ENCODE measurements at regions not wholly inside any gene's neighbourhood (a gene's known extent, or its start where the extent isn't known, plus 50 kb on each side); places are given as distances from the start of the nearest gene placed in this dataset.

GRCh38 chr5:101664071-101664791 lies 631.9 kb downstream of the SLCO4C1 start:
- no peak overlapping the region for H3K23ac ChIP-seq (ENCODE audit: insufficient read length, low read depth, low read length)
- no peak overlapping the region for H3K27ac Mint-ChIP-seq
- no peak overlapping the region for H4K5ac ChIP-seq (ENCODE audit: insufficient read length, low read depth, low read length)
- H3K4ac ChIP-seq (ENCODE audit: low read depth, low read length) = no peak overlapping the region
- H3K4me3 Mint-ChIP-seq = no peak overlapping the region
- no peaks in the 10 kb centered on the region for H3K27me3 Mint-ChIP-seq (ENCODE audit: low read depth)
- H3K79me1 ChIP-seq (ENCODE audit: insufficient read depth, low read depth, low read length, poor library complexity, severe bottlenecking) = no peaks in the 10 kb centered on the region
- H2BK12ac ChIP-seq (ENCODE audit: insufficient read length, low read depth, low read length) = no peak overlapping the region
- H3K27me3 ChIP-seq (ENCODE audit: insufficient read depth, low read length) = no peaks in the 10 kb centered on the region
- no peaks in the 10 kb centered on the region for H3K9me3 ChIP-seq (ENCODE audit: control insufficient read depth, low read depth, low read length)
- no peaks in the 10 kb centered on the region for H3K9me3 Mint-ChIP-seq
- TF ChIP-seq, protein P1, sequence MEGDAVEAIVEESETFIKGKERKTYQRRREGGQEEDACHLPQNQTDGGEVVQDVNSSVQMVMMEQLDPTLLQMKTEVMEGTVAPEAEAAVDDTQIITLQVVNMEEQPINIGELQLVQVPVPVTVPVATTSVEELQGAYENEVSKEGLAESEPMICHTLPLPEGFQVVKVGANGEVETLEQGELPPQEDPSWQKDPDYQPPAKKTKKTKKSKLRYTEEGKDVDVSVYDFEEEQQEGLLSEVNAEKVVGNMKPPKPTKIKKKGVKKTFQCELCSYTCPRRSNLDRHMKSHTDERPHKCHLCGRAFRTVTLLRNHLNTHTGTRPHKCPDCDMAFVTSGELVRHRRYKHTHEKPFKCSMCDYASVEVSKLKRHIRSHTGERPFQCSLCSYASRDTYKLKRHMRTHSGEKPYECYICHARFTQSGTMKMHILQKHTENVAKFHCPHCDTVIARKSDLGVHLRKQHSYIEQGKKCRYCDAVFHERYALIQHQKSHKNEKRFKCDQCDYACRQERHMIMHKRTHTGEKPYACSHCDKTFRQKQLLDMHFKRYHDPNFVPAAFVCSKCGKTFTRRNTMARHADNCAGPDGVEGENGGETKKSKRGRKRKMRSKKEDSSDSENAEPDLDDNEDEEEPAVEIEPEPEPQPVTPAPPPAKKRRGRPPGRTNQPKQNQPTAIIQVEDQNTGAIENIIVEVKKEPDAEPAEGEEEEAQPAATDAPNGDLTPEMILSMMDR (conservative IDR thresholded peaks at IDR 0.05) = no peak
- H2AK5ac ChIP-seq (ENCODE audit: insufficient read length, low read length) = no peak overlapping the region
- H4K91ac ChIP-seq (ENCODE audit: insufficient read length, low read depth, low read length) = no peak overlapping the region
- DNase-seq = no peak
- no peak overlapping the region for H3K9ac ChIP-seq (ENCODE audit: extremely low read depth, insufficient read length, low read length)
- H4K8ac ChIP-seq (replicated peaks; ENCODE audit: insufficient read length, low read depth, low read length) = no peak overlapping the region
- peaks cover 0 to 4% of the 10 kb centered on the region in 2 experiments; a peak in 1 of 4 replicates for H3K4me1 Mint-ChIP-seq
- no peak overlapping the region for H2AFZ ChIP-seq (ENCODE audit: low read length)
- no peak overlapping the region for H2BK5ac ChIP-seq (ENCODE audit: insufficient read length, low read length)
- no peaks in the 10 kb centered on the region for H3K79me2 ChIP-seq (ENCODE audit: insufficient read depth, low read length)
- H4K20me1 ChIP-seq (ENCODE audit: control insufficient read depth, insufficient read depth, insufficient read length) = no peaks in the 10 kb centered on the region
- H3K14ac ChIP-seq (ENCODE audit: insufficient read depth, low read length) = no peak overlapping the region
- no peak overlapping the region for H2BK20ac ChIP-seq (ENCODE audit: low read depth, low read length, poor library complexity, severe bottlenecking)
- H3K56ac ChIP-seq (ENCODE audit: insufficient read length, low read depth, low read length) = no peak overlapping the region
- no peak overlapping the region for H3K4me2 ChIP-seq (ENCODE audit: insufficient read depth, insufficient read length, low read length)
- no peak overlapping the region for H3K18ac ChIP-seq (ENCODE audit: insufficient read length, low read depth, low read length)
- H3K4me1 ChIP-seq (ENCODE audit: insufficient read depth, low read length) = no peaks in the 10 kb centered on the region
- no peak overlapping the region for H3K27ac ChIP-seq (ENCODE audit: insufficient read length, low read depth, low read length)
- H3K36me3 Mint-ChIP-seq (ENCODE audit: insufficient read depth in 1 of 3, low read depth in 3 of 3) = no peaks in the 10 kb centered on the region
- H3T11ph ChIP-seq (ENCODE audit: low read length) = no peak overlapping the region
- no peak overlapping the region for H2BK120ac ChIP-seq (ENCODE audit: low read depth, low read length, poor library complexity, severe bottlenecking)
- H3K23me2 ChIP-seq (ENCODE audit: insufficient read length, low read depth, low read length, poor library complexity, severe bottlenecking) = no peaks in the 10 kb centered on the region
- H2BK15ac ChIP-seq (ENCODE audit: low read depth, low read length) = no peak overlapping the region
- no CpG with 5 or more reads among the region's 9 CpGs for WGBS (ENCODE audit: extremely low coverage, insufficient read length, low lambda C conversion rate)

Measured in H9 (cell line).